ENCODE measurements at regions not wholly inside any gene's neighbourhood (a gene's known extent, or its start where the extent isn't known, plus 50 kb on each side); places are given as distances from the start of the nearest gene placed in this dataset.

- DNase-seq: no peak
Measured at GRCh38 chr5:144779368-144779767, 608.7 kb downstream of the KCTD16 start.

- DNase-seq: no peak
Measured at GRCh38 chr5:144778561-144778960, 607.9 kb downstream of the KCTD16 start.

GRCh38 chr5:144774197-144774596, 603.5 kb downstream of the KCTD16 start:
- DNase-seq: no peak

GRCh38 chr5:144773628-144774027, 603.0 kb downstream of the KCTD16 start:
- DNase-seq: no peak

GRCh38 chr5:144771802-144772201, 601.1 kb downstream of the KCTD16 start:
- no peak for DNase-seq

- DNase-seq: no peak
Measured at GRCh38 chr5:144742361-144742760, 571.7 kb downstream of the KCTD16 start.

- no peak for DNase-seq
Measured at GRCh38 chr5:144731786-144732185, 561.1 kb downstream of the KCTD16 start.

GRCh38 chr5:144712090-144712489, 541.4 kb downstream of the KCTD16 start:
- no peak for DNase-seq

- DNase-seq: no peak
Measured at GRCh38 chr5:144711172-144711571, 540.5 kb downstream of the KCTD16 start.

- no peak for DNase-seq
Measured at GRCh38 chr5:144710637-144711036, 540.0 kb downstream of the KCTD16 start.

- no peak for DNase-seq
Measured at GRCh38 chr5:144703776-144704175, 533.1 kb downstream of the KCTD16 start.

- no peak for DNase-seq
Measured at GRCh38 chr5:144698484-144698883, 527.8 kb downstream of the KCTD16 start.

GRCh38 chr5:144697847-144698262, 527.2 kb downstream of the KCTD16 start:
- DNase-seq: no peak

GRCh38 chr5:144691936-144692335, 521.3 kb downstream of the KCTD16 start:
- DNase-seq: no peak

- DNase-seq: no peak
Measured at GRCh38 chr5:144684899-144685298, 514.2 kb downstream of the KCTD16 start.

- DNase-seq: no peak
Measured at GRCh38 chr5:144680711-144681110, 510.0 kb downstream of the KCTD16 start.

GRCh38 chr5:144671066-144671465, 500.4 kb downstream of the KCTD16 start:
- DNase-seq: no peak

- DNase-seq: no peak
Measured at GRCh38 chr5:144659634-144660227, 489.1 kb downstream of the KCTD16 start.

- no peak for DNase-seq
Measured at GRCh38 chr5:144644317-144644716, 473.6 kb downstream of the KCTD16 start.

GRCh38 chr5:144638787-144639186, 468.1 kb downstream of the KCTD16 start:
- DNase-seq: no peak

GRCh38 chr5:144634138-144634537, 463.5 kb downstream of the KCTD16 start:
- DNase-seq: no peak

GRCh38 chr5:144598451-144599068, 427.9 kb downstream of the KCTD16 start:
- no peak for DNase-seq

GRCh38 chr5:144596517-144596916, 425.8 kb downstream of the KCTD16 start:
- no peak for DNase-seq

- DNase-seq: no peak
Measured at GRCh38 chr5:144594919-144595318, 424.2 kb downstream of the KCTD16 start.

Data from skin of body (tissue), 1 donor.